HG02588 (cell line): ENCODE measurements at regions not wholly inside any gene's neighbourhood (a gene's known extent, or its start where the extent isn't known, plus 50 kb on each side); places are given as distances from the start of the nearest gene placed in this dataset.

Experiments used
- ATAC-seq: cut with Tn5 transposase; IDR thresholded peaks from one replicate; pipeline ENCODE4 v1.9.1; 2021; ENCODE audit warnings: mild to moderate bottlenecking, moderate library complexity; ENCODE audit not compliant: unreplicated experiment

DNA sequence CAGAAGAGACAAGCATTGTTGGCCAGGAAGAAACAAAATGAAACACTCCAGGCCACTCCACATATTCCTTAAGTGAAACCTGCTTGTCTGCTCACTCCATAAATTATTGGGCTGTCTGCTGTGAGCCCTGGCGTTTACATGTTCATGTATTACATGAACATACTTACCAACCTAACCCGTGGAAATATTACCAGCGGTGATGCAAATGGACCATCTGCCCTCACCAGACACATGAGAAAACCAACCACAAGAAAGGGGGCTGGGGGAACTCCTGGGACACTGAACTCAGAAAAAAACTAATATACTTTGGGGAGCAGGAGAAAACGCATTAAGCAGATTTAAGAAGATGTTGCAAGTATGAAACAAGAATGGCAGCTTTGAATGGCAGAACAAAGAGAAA, 731.2 kb upstream of the IGFBP3 start:
- no peak for ATAC-seq

DNA sequence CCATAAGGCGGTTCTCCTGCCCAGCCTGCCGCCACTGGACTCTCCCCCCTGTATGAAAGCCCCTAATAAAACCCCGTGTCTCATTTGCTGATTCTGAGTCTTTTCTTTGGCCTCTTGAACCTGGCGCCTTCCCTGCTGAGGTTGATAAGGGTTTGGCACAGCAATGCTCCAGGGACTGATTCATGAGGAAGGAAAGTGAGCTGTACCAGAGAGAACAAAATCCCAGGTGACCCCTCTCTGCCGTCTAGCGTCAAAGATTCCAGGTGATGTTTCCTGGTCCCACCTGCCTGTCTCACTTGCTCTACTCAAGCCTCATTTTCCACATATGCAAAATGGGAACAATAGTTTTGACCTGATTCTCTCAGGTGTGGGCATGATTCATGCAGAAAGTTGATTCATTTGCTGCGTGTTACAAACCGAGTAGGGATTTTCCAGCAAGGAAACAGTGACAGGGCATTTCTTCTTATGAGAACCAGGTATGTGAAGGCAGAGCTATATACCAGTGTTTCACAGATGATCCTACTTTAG, 730.6 kb upstream of the IGFBP3 start:
- no peak for ATAC-seq

DNA sequence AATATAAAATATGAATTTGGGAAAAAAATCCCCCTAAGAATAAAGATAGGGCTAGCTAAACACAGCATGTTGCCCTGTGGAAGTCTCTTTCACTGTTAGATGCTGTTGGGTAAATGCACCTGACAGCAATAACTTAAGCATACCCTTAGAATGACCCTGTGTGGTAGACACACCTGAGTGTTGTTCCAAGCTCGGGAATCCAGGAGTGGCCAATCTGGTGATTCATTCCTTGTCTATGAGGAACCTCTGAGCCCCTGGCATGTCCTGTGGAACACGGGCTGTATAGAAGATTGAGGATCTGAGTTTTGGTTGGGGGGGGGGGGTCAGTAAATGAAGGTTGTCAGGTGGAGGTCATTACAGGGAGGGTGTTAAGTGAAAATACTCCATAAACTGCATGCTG, 730.0 kb upstream of the IGFBP3 start:
- ATAC-seq = no peak

- no peak for ATAC-seq
Observed at GRCh38 chr7:46649876-46650275, 728.8 kb upstream of the IGFBP3 start.

DNA sequence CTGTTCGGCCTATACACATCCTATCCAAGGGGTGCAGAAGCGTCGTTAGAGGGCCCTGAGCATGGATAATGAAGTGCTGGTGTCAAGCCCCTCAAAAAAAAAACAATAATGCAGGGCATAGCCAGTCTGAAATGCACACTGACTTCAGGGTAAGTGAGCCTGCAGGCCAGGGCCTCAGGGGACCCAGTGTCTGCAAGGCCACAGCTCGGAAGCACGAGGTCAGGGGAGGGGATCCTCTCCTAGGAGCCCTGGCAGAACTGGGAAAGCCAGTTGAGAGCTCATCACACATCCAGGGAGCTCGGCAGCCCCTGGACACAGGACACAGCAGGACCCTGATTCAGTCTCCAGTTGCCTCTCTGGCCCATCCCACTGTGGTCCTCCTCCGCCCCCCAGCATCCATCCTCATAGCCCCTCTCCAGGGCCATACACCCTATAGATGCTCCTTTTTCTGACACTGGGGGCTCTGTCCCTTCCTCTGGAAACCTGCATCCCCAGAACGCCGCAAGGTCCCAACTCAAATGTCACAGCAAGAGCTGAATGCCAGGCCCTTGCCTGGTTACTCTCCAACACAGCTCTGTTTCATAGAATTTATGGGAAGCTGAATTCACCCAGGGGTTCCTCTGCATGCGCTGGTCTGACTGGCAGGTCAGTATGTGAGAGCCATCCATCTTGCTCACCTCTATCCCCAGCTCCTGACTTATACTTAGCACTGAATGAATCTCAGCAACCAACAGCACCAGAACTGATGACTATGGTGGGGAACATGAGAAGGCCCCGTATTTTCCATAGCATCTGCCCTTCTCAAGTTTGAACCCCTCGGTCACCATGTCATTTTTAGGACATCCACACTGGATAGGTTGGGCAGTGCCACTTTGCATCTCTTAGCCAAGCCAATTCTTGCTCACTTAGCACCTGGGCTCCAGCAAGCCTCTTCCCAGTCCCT, 717.0 kb upstream of the IGFBP3 start:
- no peak for ATAC-seq

GRCh38 chr7:46636022-46636421, 715.0 kb upstream of the IGFBP3 start:
- ATAC-seq = no peak

DNA sequence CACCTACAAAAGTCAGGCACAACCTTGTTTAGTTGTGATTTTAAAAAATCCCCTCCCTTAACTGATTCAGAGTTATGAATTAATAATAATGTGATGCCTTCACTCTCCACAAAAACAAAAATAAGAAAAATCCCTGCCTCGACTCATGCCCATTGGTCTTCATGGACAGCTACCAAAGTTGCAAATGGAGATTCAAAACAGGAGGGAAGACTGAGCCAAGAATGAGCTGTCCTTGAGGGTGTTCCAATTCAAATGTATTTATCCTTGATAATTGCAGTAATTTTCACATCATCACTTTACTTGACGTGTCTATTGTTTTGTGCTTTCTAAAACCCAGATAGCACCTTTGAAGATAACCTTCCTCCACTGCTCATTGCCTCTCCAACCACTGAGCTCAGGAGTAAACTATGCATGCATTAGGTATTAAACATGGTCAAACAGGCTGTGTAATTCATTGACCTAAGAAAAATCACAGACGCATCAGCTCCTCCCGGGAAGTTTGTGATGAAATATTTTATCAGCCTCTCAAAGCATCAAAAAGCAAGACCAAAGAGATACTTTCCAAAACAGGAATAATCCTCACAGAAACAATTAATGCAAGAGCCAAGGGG, 712.7 kb upstream of the IGFBP3 start:
- no peak for ATAC-seq

GRCh38 chr7:46633200-46633599, 712.1 kb upstream of the IGFBP3 start:
- no peak for ATAC-seq

- ATAC-seq = no peak
Observed at GRCh38 chr7:46630031-46630430, 709.0 kb upstream of the IGFBP3 start.

- no peak for ATAC-seq
Observed at GRCh38 chr7:46628389-46628788, 707.3 kb upstream of the IGFBP3 start.

GRCh38 chr7:46626691-46627310, 705.7 kb upstream of the IGFBP3 start:
- no peak for ATAC-seq

GRCh38 chr7:46626261-46626660, 705.2 kb upstream of the IGFBP3 start:
- no peak for ATAC-seq

DNA sequence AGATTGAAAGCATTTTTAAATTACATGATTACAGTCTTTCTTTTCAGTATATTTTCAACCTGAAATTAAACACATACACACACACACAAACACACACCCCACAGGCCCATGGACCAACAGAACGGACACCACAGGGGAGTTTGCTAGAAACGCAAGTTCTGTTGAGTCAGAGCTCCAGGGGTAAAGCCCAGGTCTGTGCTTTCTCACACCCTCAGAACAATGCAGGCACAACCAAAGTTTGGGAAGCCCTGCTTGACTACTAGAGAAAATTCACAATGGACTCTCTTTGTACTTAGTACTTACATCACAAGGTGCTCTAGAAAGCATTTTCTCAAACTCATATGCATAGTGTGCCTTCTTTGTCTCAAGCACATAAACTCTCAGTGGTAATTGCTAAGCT, 704.0 kb upstream of the IGFBP3 start:
- ATAC-seq = no peak

- no peak for ATAC-seq
Observed at GRCh38 chr7:46622251-46622650, 701.2 kb upstream of the IGFBP3 start.

DNA sequence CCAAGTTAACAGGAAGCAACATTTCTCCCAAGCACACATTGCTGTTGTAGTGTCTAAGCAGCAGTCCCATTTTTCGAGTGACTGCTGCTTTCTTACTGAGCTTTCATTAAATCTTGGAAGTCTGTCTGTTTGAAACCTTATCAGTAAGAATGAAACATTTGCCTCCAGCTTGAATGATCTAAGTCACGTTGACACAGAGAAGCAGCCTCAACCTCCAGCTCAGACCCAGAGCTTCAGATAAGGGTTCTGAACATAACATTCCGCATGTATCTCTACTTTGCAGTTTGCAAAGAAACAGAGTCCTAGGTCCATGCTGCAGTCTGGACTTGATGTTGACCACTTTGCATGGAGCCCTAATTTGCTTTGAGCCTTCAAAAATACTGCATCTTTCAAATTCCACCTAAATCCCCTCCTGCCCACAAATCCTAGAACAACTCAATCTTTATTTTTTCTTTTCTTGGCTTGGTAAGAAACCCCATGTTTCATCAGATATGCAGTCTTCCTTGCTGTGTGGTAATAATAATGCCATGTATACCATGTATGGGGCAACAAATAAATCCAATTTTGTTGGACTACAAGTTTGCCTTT, 698.7 kb upstream of the IGFBP3 start:
- no peak for ATAC-seq

- no peak for ATAC-seq
Observed at GRCh38 chr7:46616636-46617035, 695.6 kb upstream of the IGFBP3 start.

DNA sequence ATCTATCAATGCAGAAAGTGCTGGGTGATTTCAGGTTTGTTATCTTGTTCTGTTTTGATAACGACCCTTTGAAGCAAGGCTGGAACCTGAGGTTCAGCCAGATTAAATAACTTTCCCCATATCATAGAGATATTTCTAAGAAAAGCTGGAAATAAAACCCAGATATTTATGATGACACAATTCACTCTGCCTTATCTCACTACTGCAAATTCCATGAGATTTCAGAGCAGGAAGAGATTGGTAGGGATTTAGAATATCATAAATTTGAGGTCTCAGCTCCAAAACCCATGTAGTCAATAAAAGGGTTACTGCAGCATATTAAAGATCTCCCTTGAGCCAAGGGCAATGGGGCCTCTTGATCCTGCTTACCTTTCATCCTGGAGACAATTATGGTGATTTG, 692.5 kb upstream of the IGFBP3 start:
- ATAC-seq = no peak

DNA sequence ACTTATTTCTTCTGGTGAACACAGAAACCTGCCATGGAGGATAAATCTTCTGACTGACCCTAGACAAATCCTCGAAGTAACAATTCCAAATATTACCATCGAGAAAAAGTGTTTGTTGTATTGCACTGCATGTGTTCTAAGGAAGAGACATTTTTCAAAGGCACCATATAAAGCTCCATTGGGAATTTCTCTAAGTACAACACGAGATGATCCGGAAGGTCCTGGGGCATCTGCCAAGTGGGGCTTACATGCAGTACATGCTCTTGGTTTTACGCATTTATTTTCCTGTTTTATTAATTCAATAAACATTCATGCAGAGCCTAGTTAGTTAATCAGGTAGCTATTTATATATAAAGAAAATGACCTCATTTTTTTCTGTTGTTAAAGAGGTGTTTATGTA, 692.0 kb upstream of the IGFBP3 start:
- ATAC-seq = no peak

DNA sequence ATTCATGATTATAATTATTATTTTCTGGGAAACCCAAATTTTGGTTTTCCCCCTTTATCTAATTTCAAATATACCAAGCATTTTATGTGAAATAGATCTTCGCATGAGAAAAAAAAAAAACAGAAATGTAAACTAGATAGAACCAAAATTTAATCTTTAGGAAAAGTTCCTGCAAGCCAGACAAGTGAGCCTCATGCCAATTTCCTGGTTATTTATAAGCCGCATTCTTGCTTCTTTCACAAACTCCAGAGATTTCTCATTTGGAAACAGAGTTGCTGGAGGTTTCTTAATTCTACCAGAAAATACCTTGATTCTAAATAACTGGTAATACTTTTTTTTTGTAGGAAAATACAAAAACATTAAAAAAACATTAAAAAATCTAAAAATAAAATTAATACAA, 690.4 kb upstream of the IGFBP3 start:
- no peak for ATAC-seq

DNA sequence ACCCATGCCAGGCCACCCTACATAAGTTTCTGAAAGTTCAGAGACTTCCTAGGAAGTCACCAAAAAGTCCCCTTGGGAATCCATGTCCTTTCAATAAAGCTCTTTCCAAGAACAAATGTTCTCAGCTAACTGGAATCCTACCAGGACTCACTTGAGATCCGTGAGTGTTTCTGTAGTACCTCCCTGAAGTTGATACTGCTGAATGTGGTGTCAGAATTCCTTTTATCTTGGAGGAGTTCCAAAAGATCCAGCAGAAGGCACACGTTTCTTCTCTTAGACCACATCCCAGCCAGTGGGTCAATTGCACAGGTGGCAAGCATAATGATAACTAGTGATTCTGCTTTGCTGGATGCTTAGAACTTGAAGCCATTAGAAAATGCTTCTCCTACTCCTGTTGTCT, 689.7 kb upstream of the IGFBP3 start:
- no peak for ATAC-seq

- no peak for ATAC-seq
Observed at GRCh38 chr7:46607176-46607575, 686.1 kb upstream of the IGFBP3 start.
